ENCODE measurements at regions not wholly inside any gene's neighbourhood (a gene's known extent, or its start where the extent isn't known, plus 50 kb on each side); places are given as distances from the start of the nearest gene placed in this dataset.

- H3K23me2 ChIP-seq (ENCODE audit: low read depth, low read length): no peaks in the 10 kb centered on the region
- no peaks in the 10 kb centered on the region for H3K79me1 ChIP-seq (ENCODE audit: low read depth, low read length)
- no peak overlapping the region for H4K8ac ChIP-seq (ENCODE audit: extremely low read depth, insufficient read depth, low read length)
- no peak overlapping the region for H3K9ac ChIP-seq (replicated peaks in 1 of 4; ENCODE audit: extremely low read depth in 1 of 4, low read depth in 3 of 4, low read length in 3 of 4)
- POLR2A ChIA-PET (ENCODE audit: partially characterized antibody): interaction anchor here (1.1 kb wide), 1 partner anchor 11 kb away, joined by 3 read pairs; no protein-coding TSS in a partner anchor
- H3K56ac ChIP-seq (replicated peaks; ENCODE audit: insufficient read length, low read depth, low read length): no peak overlapping the region
- H2BK15ac ChIP-seq (ENCODE audit: low read length): no peak overlapping the region
- CTCF ChIA-PET (ENCODE audit: partially characterized antibody): interaction anchor here (0.6 to 1.1 kb wide), 2 partner anchors 276 to 527 kb away, joined by 3 to 4 read pairs; no protein-coding TSS in a partner anchor
- no peak overlapping the region for H3K14ac ChIP-seq (ENCODE audit: insufficient read length)
- TF ChIP-seq ATF2 (IDR thresholded peaks at IDR 0.05; ENCODE audit: low read length): no peak
- TF ChIP-seq TBP (IDR thresholded peaks at IDR 0.05; ENCODE audit: low read depth, low read length): no peak
- TF ChIP-seq EP300 (IDR thresholded peaks at IDR 0.05; ENCODE audit: borderline replicate concordance in 1 of 2, low read depth in 2 of 2, low read length in 2 of 2): no peak
- no peak for TF ChIP-seq KDM1A (IDR thresholded peaks at IDR 0.05; ENCODE audit: borderline replicate concordance, low read length)
- no peak for TF ChIP-seq EGR1 (IDR thresholded peaks at IDR 0.05; ENCODE audit: borderline replicate concordance, low read depth, low read length)
- no peak for TF ChIP-seq CREB1 (IDR thresholded peaks at IDR 0.05)
- TF ChIP-seq PHF8 (conservative IDR thresholded peaks at IDR 0.05; ENCODE audit: low read depth, low read length): no peak
- no peak for TF ChIP-seq TCF12 (IDR thresholded peaks at IDR 0.05; ENCODE audit: low read depth, low read length)
- no peak for TF ChIP-seq CEBPB (IDR thresholded peaks at IDR 0.05; ENCODE audit: low read depth, low read length)
- TF ChIP-seq SP4 (IDR thresholded peaks at IDR 0.05; ENCODE audit: low read length): no peak
- no peaks in the 10 kb centered on the region for H3K79me2 ChIP-seq (ENCODE audit: control insufficient read depth in 1 of 2, insufficient read depth in 2 of 2, low read length in 2 of 2)
- no peak overlapping the region for H3K4me2 ChIP-seq (ENCODE audit: insufficient read depth in 1 of 2, low read depth in 2 of 2, low read length in 2 of 2)
- no peaks in the 10 kb centered on the region for H3K36me3 ChIP-seq (ENCODE audit: control insufficient read depth in 2 of 4, insufficient read depth in 4 of 4, low read length in 3 of 4)
- H4K5ac ChIP-seq (ENCODE audit: insufficient read length, low read depth, low read length): no peak overlapping the region
- H3K18ac ChIP-seq (ENCODE audit: extremely low read depth, low read length): no peak overlapping the region
- H3K4ac ChIP-seq (replicated peaks; ENCODE audit: insufficient read length, low read depth, low read length): no peak overlapping the region
- H2AFZ ChIP-seq (ENCODE audit: low read length): no peak overlapping the region
- DNase-seq (ENCODE audit: low read depth in 1 of 2, low spot score in 2 of 2) (no peak), FAIRE-seq (no peak)
- H3K27ac ChIP-seq (ENCODE audit: low read depth, low read length): no peak overlapping the region
- H3K27me3 ChIP-seq (replicated peaks in 1 of 4; ENCODE audit: control insufficient read depth in 3 of 4, extremely low read depth in 1 of 4, insufficient read depth in 3 of 4, low read length in 3 of 4): no peaks in the 10 kb centered on the region
- no peak overlapping the region for H2AK5ac ChIP-seq (ENCODE audit: low read depth, low read length)
- H4K91ac ChIP-seq (replicated peaks; ENCODE audit: insufficient read length, low read length): no peak overlapping the region
- WGBS, 2 experiments (ENCODE audit: extremely low coverage in 1 of 2, insufficient coverage in 1 of 2, insufficient read length in 1 of 2, insufficient replicate concordance in 2 of 2, low coverage in 1 of 2, low lambda C conversion rate in 2 of 2, missing lambda C conversion rate in 1 of 2): 97% methylated on average over 2 of the region's 2 CpGs; no CpG with 5 or more reads in 1 of the 2 experiments
- no peak overlapping the region for H2BK20ac ChIP-seq (ENCODE audit: low read length)
- no peaks in the 10 kb centered on the region for H3K9me3 ChIP-seq (ENCODE audit: insufficient read depth in 2 of 2, low read depth in 1 of 2, low read length in 1 of 2)
- H3K4me3 ChIP-seq (ENCODE audit: extremely low read depth in 1 of 4, insufficient read depth in 2 of 4, low read depth in 3 of 4, low read length in 4 of 4): no peak overlapping the region
- no peak overlapping the region for H2BK5ac ChIP-seq (ENCODE audit: low read depth, low read length)
- H3K4me1 ChIP-seq (replicated peaks in 1 of 4; ENCODE audit: control insufficient read depth in 3 of 4, insufficient read depth in 4 of 4, low read length in 3 of 4): peaks cover 0 to 4% (median 0%) of the 10 kb centered on the region in 4 experiments; a peak in 1 of 7 replicates
- H3K23ac ChIP-seq (ENCODE audit: insufficient read length): no peak overlapping the region
- no peak overlapping the region for H2BK120ac ChIP-seq (replicated peaks; ENCODE audit: low read depth, low read length)
- H4K20me1 ChIP-seq (replicated peaks in 1 of 2; ENCODE audit: control insufficient read depth in 1 of 2, insufficient read depth in 2 of 2, low read length in 2 of 2): no peaks in the 10 kb centered on the region
- H2BK12ac ChIP-seq (ENCODE audit: low read depth, low read length): no peak overlapping the region
Measured at GRCh38 chr2:185567196-185567595, 171.4 kb upstream of the FSIP2 start.

Measured in H1 (cell line).